Small intestine (tissue), 7 donors: ENCODE measurements at regions not wholly inside any gene's neighbourhood (a gene's known extent, or its start where the extent isn't known, plus 50 kb on each side); places are given as distances from the start of the nearest gene placed in this dataset.

ENCODE experiments used
- DNase-seq, 2 donors: peaks; one replicate each; pipeline versions ENCODE4 v3.0.0 to v3.0.0-alpha.2; 2013
- FAIRE-seq: peaks from 2 replicates; lab custom pipeline; 2012; peaks lifted over from hg19 to GRCh38; lab: Jason Lieb, UNC
- H3K27ac ChIP-seq, 3 donors: one replicate each; pipeline ENCODE4 v1.5.1; 2013; ENCODE audit warnings: low read length in 2 of 3, mild to moderate bottlenecking in 2 of 3, control low read depth in 1 of 3, inconsistent platforms in 1 of 3, low read depth in 1 of 3, moderate library complexity in 1 of 3
- H3K27me3 ChIP-seq, 3 donors: one replicate each; pipeline ENCODE4 v1.6.1; 2013; ENCODE audit warnings: low read length in 3 of 3, inconsistent platforms in 1 of 3; ENCODE audit not compliant: control insufficient read depth in 3 of 3, insufficient read depth in 3 of 3
- H3K36me3 ChIP-seq, 3 donors: one replicate each; pipeline ENCODE4 v1.6.1; 2013; ENCODE audit warnings: low read length in 3 of 3, inconsistent platforms in 1 of 3, low read depth in 1 of 3, mild to moderate bottlenecking in 1 of 3, moderate library complexity in 1 of 3; ENCODE audit not compliant: control insufficient read depth in 3 of 3, insufficient read depth in 2 of 3
- H3K4me1 ChIP-seq, 3 donors: one replicate each; pipeline ENCODE4 v1.6.1; 2013; ENCODE audit warnings: low read length in 2 of 3, inconsistent platforms in 1 of 3, low read depth in 1 of 3, mild to moderate bottlenecking in 1 of 3, moderate library complexity in 1 of 3; ENCODE audit not compliant: control insufficient read depth in 3 of 3, insufficient read depth in 2 of 3
- H3K4me3 ChIP-seq, 3 donors: one replicate each; pipeline ENCODE4 v1.5.1; 2013; ENCODE audit warnings: low read length in 3 of 3, control low read depth in 1 of 3, inconsistent platforms in 1 of 3, low read depth in 1 of 3, mild to moderate bottlenecking in 1 of 3, moderate library complexity in 1 of 3
- H3K9me3 ChIP-seq, 2 donors: one replicate each; pipeline ENCODE4 v1.6.1; 2013; ENCODE audit warnings: low read depth in 1 of 2, low read length in 1 of 2; ENCODE audit not compliant: control insufficient read depth in 2 of 2, insufficient read depth in 1 of 2
- WGBS, 3 donors: extraction: QIAGEN DNeasy Blood & Tissue Kit; methylation state at CpG; one replicate each; pipeline ENCODE4 v1.1.7; 2013; 5-methylcytosine and 5-hydroxymethylcytosine counted together
- donor health status: healthy with polysubstance abuse.
- donor health status: control.
- donor health status: control.
- donor health status: Bipolar disorder and iron deficiency.
- donor health status: healthy.

DNA sequence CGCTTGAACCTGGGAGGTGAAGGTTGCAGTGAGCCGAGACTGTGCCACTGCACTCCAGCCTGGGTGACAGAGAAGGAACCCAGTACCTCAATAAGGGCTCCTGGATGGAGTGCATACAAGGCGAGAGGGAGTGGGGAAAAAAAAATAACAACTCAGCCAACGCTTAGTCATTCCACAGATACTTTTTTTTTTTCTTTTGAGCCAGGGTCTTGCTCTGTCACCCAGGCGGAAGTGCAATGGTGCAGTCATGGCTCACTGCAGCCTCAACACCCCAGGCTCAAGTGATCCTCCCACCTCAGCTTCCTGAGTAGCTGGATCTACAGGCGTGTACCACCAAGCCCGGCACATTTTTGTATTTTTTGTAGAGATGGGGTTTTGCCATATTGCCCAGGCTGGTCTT lies 59.5 kb upstream of the GGTA1 start:
- no peaks in the 10 kb centered on the region for H3K9me3 ChIP-seq
- peaks cover 0 to 2% (median 0%) of the 10 kb centered on the region in 3 donors for H3K27me3 ChIP-seq
- DNase-seq (no peak), FAIRE-seq (no peak)
- 84 to 91% (median 85%) methylated on average over 7 of the region's 7 CpGs for WGBS, 3 donors
- no peak overlapping the region for H3K4me3 ChIP-seq
- H3K36me3 ChIP-seq, result no peaks in the 10 kb centered on the region
- peaks cover 0 to 15% (median 0%) of the 10 kb centered on the region in 3 donors for H3K4me1 ChIP-seq
- H3K27ac ChIP-seq, result no peak overlapping the region

GRCh38 chr9:121560921-121561320 lies 61.3 kb upstream of the GGTA1 start:
- WGBS, 3 donors, result 89 to 93% (median 90%) methylated on average over 11 of the region's 11 CpGs
- no peaks in the 10 kb centered on the region for H3K9me3 ChIP-seq
- peaks cover 0 to 7% (median 0%) of the 10 kb centered on the region in 3 donors for H3K27me3 ChIP-seq
- DNase-seq (no peak), FAIRE-seq (no peak)
- no peak overlapping the region for H3K27ac ChIP-seq
- no peaks in the 10 kb centered on the region for H3K36me3 ChIP-seq
- H3K4me3 ChIP-seq, result no peak overlapping the region
- peaks cover 0 to 15% (median 0%) of the 10 kb centered on the region in 3 donors for H3K4me1 ChIP-seq

DNA sequence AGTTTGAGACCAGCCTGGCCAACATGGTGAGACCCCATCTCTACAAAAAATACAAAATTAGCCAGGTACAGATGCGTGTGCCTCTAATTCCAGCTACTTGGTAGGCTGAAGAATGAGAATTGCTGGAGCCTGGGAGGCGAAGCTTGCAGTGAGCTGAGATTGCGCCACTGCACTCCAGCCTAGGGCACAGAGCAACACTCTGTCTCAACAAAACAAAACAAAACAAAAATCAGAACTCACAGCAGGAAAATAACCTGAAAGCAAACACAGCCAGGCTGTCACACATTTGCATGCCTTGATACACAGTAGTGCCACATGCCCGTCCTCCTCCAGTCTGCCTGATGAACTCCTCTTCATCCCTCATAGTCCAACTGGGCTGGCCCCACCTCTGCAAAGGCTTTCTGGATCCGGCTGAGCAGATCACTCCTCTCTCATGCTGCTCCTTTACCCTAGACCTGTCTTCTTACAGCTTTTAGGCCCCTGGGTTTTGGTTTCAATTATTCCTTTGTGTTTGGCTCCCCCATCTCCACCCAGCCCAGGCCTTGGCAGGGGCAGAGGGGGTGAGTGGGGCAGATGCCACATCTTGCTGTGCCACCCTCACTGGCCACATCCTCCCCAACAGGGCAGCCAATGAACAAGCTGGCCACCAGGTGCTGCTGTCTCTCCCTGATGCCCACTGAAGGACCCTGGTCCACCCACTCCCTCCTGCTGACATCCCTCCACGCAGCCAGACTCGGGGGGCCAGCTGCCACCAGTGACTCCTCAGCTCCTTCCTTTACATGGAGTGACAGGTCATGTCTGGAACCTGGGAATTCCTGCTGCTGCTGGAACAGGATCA lies 62.0 kb upstream of the GGTA1 start:
- Histone ChIP-seq H3K4me3 (no peak overlapping the region), H3K4me1 (peaks cover 0 to 15% (median 0%) of the 10 kb centered on the region in 3 donors), H3K27me3 (peaks cover 0 to 7% (median 0%) of the 10 kb centered on the region in 3 donors), H3K27ac (no peak overlapping the region), H3K9me3 (no peaks in the 10 kb centered on the region), H3K36me3 (no peaks in the 10 kb centered on the region)
- WGBS, 3 donors, result 83 to 90% (median 86%) methylated on average over 7 of the region's 7 CpGs
- DNase-seq (no peak), FAIRE-seq (no peak)

- no peaks in the 10 kb centered on the region for H3K36me3 ChIP-seq
- H3K4me1 ChIP-seq, result peaks cover 0 to 19% (median 0%) of the 10 kb centered on the region in 3 donors
- DNase-seq (no peak), FAIRE-seq (no peak)
- no peaks in the 10 kb centered on the region for H3K9me3 ChIP-seq
- no peak overlapping the region for H3K4me3 ChIP-seq
- no peak overlapping the region for H3K27ac ChIP-seq
- 86 to 92% (median 87%) methylated on average over 6 of the region's 6 CpGs for WGBS, 3 donors
- peaks cover 0 to 7% (median 0%) of the 10 kb centered on the region in 3 donors for H3K27me3 ChIP-seq
Observed at GRCh38 chr9:121562301-121562700, 62.7 kb upstream of the GGTA1 start.

- Histone ChIP-seq H3K4me1 (peaks cover 0 to 17% (median 0%) of the 10 kb centered on the region in 3 donors), H3K27ac (no peak overlapping the region), H3K36me3 (no peaks in the 10 kb centered on the region), H3K9me3 (no peaks in the 10 kb centered on the region), H3K4me3 (no peak overlapping the region), H3K27me3 (peaks cover 0 to 7% (median 0%) of the 10 kb centered on the region in 3 donors)
- WGBS, 3 donors, result 92 to 96% (median 95%) methylated on average over 8 of the region's 8 CpGs
- FAIRE-seq, result no peak
- no peak for DNase-seq
Observed at GRCh38 chr9:121563425-121563824, 63.8 kb upstream of the GGTA1 start.

DNA sequence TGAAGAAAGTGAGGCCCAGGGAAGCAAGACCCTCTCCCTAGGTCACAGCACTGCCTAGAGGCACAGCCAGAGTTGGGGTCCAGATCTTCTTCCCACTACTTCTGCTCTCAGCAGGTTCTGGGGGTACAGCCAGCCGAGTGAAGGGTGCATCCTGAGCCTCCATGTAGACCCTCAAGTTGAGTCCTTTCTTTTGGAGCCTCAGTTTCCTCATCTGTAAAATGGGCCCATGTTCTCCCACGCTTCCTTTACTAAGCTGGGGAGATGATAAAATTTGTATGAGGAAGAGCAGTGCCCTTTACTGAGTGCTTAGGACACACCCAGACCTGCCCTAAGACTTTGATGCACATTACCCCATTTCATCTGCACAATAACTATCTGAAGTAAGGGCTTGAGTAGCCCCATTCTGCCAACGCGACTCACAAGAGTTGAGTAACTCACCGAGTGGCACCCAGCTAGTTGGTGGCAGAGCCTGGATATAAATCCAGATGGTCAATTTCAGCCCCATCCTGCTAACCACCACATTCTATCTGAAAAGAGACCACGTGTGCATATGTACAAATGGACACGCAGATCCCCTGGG lies 64.3 kb upstream of the GGTA1 start:
- no peaks in the 10 kb centered on the region for H3K9me3 ChIP-seq
- peaks cover 0 to 17% (median 0%) of the 10 kb centered on the region in 3 donors for H3K4me1 ChIP-seq
- FAIRE-seq (no peak), DNase-seq (no peak)
- H3K36me3 ChIP-seq, result no peaks in the 10 kb centered on the region
- peaks cover 0 to 7% (median 0%) of the 10 kb centered on the region in 3 donors for H3K27me3 ChIP-seq
- H3K4me3 ChIP-seq, result no peak overlapping the region
- 87 to 88% (median 88%) methylated on average over 7 of the region's 7 CpGs for WGBS, 3 donors
- no peak overlapping the region for H3K27ac ChIP-seq

GRCh38 chr9:121564504-121565260 lies 65.0 kb upstream of the GGTA1 start:
- DNase-seq, result no peak

More at GRCh38 chr9:121564504-121565260, 65.0 kb upstream of the GGTA1 start:
- no peak overlapping the region for H3K27ac ChIP-seq
- no peaks in the 10 kb centered on the region for H3K36me3 ChIP-seq
- 70 to 85% (median 76%) methylated on average over 11 of the region's 11 CpGs for WGBS, 3 donors
- no peak overlapping the region for H3K4me3 ChIP-seq
- no peaks in the 10 kb centered on the region for H3K9me3 ChIP-seq
- H3K27me3 ChIP-seq, result peaks cover 0 to 7% (median 0%) of the 10 kb centered on the region in 3 donors
- no peak for FAIRE-seq
- peaks cover 0 to 17% (median 0%) of the 10 kb centered on the region in 3 donors for H3K4me1 ChIP-seq
